H1 (cell line): ENCODE measurements at regions not wholly inside any gene's neighbourhood (a gene's known extent, or its start where the extent isn't known, plus 50 kb on each side); places are given as distances from the start of the nearest gene placed in this dataset.

Source experiments
- KDM5A ChIP-seq: fragments of 200-600 bp; IDR thresholded peaks from 2 replicates; pipeline ENCODE4 v1.7.1; 2012; ENCODE audit warnings: mild to moderate bottlenecking, low read length, inconsistent platforms, mixed read lengths
- POLR2A ChIP-seq, 2 experiments: IDR thresholded peaks; 1 replicate in 1 of 2; 2 replicates in 1 of 2; pipeline ENCODE4 v1.6.1; 2011; ENCODE audit warnings: low read depth in 2 of 2, low read length in 2 of 2, mild to moderate bottlenecking in 2 of 2; ENCODE audit errors: control extremely low read depth in 1 of 2
- POU5F1 ChIP-seq: IDR thresholded peaks from 2 replicates; pipeline ENCODE4 v1.6.1; 2011; ENCODE audit warnings: low read depth, mild to moderate bottlenecking, low read length, moderate library complexity
- SIX5 ChIP-seq: IDR thresholded peaks from 2 replicates; pipeline ENCODE4 v1.6.1; 2011; ENCODE audit warnings: mild to moderate bottlenecking, low read depth, low read length
- USF2 ChIP-seq: IDR thresholded peaks from 2 replicates; pipeline ENCODE4 v1.6.1; 2011; ENCODE audit warnings: low read length, improper control_type of control experiment

DNA sequence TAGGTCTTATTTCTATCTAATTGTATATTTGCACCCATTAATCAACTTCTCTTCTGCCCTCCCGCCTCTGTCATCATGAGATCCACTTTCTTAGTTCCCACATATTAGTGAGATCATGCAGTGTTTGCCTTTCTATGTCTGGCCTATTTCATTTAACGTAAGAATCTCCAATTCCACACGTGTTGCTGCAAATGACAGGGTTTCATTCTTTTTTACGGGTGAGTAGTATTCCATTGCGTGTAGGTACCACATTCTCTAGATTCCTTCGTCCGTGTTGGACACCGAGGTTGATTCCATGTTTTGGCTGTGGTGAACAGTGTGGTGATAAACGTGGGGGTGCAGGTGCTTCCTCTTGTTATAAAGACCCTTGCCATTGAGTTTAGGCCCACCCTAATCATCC lies 64.7 kb upstream of the GSE1 start (continued):
- TF ChIP-seq USF2 (no peak), KDM5A (no peak), POLR2A (IDR thresholded peaks at IDR 0.05; ENCODE audit: control extremely low read depth in 1 of 2, low read depth in 2 of 2, low read length in 2 of 2) (no peak), POU5F1 (no peak), SIX5 (no peak)
